ENCODE measurements at regions not wholly inside any gene's neighbourhood (a gene's known extent, or its start where the extent isn't known, plus 50 kb on each side); places are given as distances from the start of the nearest gene placed in this dataset.
"Not testable (repeated sequence)": the region's sequence is repeated elsewhere in the genome, so short reads cannot be mapped to it uniquely, and the experiment has no call there.

GRCh38 chrX:26873736-26874135 lies 589.4 kb downstream of the PPP4R3C start:
- DNase-seq (ENCODE audit: low read depth), result no peak

GRCh38 chrX:26871967-26872366 lies 591.2 kb downstream of the PPP4R3C start:
- DNase-seq (ENCODE audit: low read depth), result no peak

GRCh38 chrX:26851981-26852380 lies 611.2 kb downstream of the PPP4R3C start:
- DNase-seq (ENCODE audit: low read depth), result no peak

GRCh38 chrX:26848511-26848910 lies 614.6 kb downstream of the PPP4R3C start:
- no peak for DNase-seq (ENCODE audit: low read depth)

- DNase-seq (ENCODE audit: low read depth), result no peak
Observed at GRCh38 chrX:26845056-26845455, 618.1 kb downstream of the PPP4R3C start.

GRCh38 chrX:26822448-26822847 lies 606.5 kb downstream of the MAGEB5 start:
- DNase-seq (ENCODE audit: low read depth), result no peak

GRCh38 chrX:26789751-26790150 lies 573.8 kb downstream of the MAGEB5 start:
- no peak for DNase-seq (ENCODE audit: low read depth)

- no peak for DNase-seq (ENCODE audit: low read depth)
Observed at GRCh38 chrX:26788402-26788998, 572.5 kb downstream of the MAGEB5 start.

GRCh38 chrX:26783512-26784225 lies 567.7 kb downstream of the MAGEB5 start:
- no peak for DNase-seq (ENCODE audit: low read depth)

GRCh38 chrX:26778320-26778888 lies 562.4 kb downstream of the MAGEB5 start:
- no peak for DNase-seq (ENCODE audit: low read depth)

GRCh38 chrX:26762253-26762652 lies 546.3 kb downstream of the MAGEB5 start:
- DNase-seq (ENCODE audit: low read depth), result no peak

GRCh38 chrX:26755760-26756159 lies 539.8 kb downstream of the MAGEB5 start:
- not testable (repeated sequence) for DNase-seq (ENCODE audit: low read depth)

GRCh38 chrX:26747877-26748276 lies 531.9 kb downstream of the MAGEB5 start:
- no peak for DNase-seq (ENCODE audit: low read depth)

- no peak for DNase-seq (ENCODE audit: low read depth)
Observed at GRCh38 chrX:26722666-26723428, 506.9 kb downstream of the MAGEB5 start.

- no peak for DNase-seq (ENCODE audit: low read depth)
Observed at GRCh38 chrX:26672571-26672970, 456.6 kb downstream of the MAGEB5 start.

GRCh38 chrX:26670521-26670920 lies 454.6 kb downstream of the MAGEB5 start:
- DNase-seq (ENCODE audit: low read depth), result no peak

- DNase-seq (ENCODE audit: low read depth), result no peak
Observed at GRCh38 chrX:26664919-26665318, 448.9 kb downstream of the MAGEB5 start.

- DNase-seq (ENCODE audit: low read depth), result no peak
Observed at GRCh38 chrX:26653050-26653449, 437.1 kb downstream of the MAGEB5 start.

GRCh38 chrX:26651755-26652154 lies 435.8 kb downstream of the MAGEB5 start:
- no peak for DNase-seq (ENCODE audit: low read depth)

GRCh38 chrX:26649534-26649933 lies 433.6 kb downstream of the MAGEB5 start:
- no peak for DNase-seq (ENCODE audit: low read depth)

GRCh38 chrX:26631385-26631784 lies 415.4 kb downstream of the MAGEB5 start:
- DNase-seq (ENCODE audit: low read depth), result no peak

GRCh38 chrX:26613956-26614355 lies 398.0 kb downstream of the MAGEB5 start:
- DNase-seq (ENCODE audit: low read depth), result no peak

GRCh38 chrX:26606971-26607370 lies 391.0 kb downstream of the MAGEB5 start:
- DNase-seq (ENCODE audit: low read depth), result no peak

All from stimulated activated CD8-positive, alpha-beta memory T cell treated with anti-CD3 and anti-CD28 coated beads, Interleukin-4, amount 100 ng/mL, for 24 hours (primary cell).